HG02840 (cell line): ENCODE measurements at regions not wholly inside any gene's neighbourhood (a gene's known extent, or its start where the extent isn't known, plus 50 kb on each side); places are given as distances from the start of the nearest gene placed in this dataset.

ENCODE experiments used
- ATAC-seq: cut with Tn5 transposase; IDR thresholded peaks from one replicate; pipeline ENCODE4 v1.9.1; 2021; ENCODE audit warnings: mild to moderate bottlenecking, moderate library complexity, moderate number of reproducible peaks; ENCODE audit not compliant: unreplicated experiment, low FRiP score

DNA sequence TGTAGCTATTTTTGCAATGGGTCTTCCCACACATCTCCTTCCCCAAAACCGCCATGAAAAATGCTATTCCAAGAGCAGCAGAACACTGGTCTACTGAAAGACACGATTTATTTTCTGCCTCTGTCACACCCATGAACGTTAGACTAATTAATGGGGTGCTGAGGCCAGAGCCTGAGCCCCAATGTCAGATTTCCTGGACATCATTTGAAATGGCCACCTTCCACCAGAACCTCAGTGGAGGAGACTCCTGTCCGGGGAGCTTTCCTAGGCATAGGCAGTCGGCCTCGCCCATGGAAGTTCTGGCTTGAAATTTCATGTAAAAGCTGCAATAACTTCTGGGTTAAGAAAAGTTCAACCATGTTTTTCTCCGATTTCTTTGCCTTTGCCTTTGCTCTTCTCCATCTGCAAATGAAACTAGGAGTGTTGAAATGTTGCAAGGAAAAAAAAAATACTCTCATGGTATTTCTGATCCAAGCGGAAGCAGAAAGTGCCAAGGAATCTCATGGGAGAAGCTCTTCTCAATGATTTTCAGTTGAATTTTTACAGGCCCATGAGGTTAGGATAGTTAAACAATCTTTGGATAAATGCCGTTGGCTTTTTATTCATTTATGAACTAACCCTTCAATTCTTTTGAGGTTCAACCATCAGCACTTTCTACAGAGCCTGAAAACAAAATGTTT lies 570.8 kb upstream of the MGMT start:
- no peak for ATAC-seq

DNA sequence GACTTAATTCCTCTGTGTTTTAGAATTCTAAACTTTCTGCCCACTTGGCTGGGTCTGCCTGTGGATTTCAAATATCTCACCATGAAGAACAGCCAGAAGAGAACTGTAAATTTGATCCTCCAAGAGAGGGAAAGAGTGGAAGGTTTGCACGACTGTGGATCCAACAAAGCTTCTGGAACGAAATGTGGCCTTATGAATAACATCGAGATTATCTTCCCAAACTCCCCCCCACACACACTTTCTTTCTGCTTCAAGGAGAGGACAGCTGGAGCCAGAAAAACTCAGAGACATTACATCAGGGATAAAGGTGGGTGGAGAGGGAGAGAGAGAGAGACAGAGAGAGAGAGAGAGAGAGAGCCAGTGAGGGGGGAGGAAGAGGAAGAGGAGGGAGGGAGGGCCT lies 570.1 kb upstream of the MGMT start:
- ATAC-seq, result no peak

DNA sequence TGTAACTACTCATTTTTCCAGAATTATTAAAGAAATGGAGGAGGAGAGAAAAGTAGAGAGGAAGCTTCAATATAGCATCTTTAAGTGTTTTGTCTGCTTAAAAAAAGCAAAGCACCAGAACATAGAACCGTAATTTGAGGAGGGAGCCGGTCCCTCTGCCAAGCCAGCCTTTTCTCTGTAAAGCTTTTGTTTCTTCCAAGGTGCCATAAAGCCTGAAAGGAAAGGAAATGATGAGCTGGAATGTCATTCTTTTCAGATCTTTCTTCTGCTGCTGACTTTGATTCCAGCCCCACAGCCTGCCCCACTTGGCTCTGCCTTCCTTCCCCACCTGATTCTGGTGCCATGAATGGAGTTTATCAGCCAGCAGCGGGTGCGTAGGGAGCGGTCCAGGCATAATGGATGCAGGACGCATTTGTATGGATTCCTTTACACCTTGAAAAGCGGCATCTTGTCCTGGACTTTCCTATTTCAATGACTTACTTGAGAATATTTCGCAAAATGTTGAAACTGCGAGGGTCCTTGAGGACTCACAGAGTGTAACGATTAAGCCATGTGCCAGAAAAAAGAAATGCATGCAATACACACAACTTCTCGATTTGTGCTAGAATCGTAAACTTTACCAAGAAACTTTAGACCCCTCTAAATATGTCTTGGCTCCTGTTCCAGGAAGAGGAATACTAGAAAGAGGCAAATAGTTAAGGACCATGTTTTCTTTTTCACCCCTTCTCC lies 569.5 kb upstream of the MGMT start:
- ATAC-seq, result no peak

DNA sequence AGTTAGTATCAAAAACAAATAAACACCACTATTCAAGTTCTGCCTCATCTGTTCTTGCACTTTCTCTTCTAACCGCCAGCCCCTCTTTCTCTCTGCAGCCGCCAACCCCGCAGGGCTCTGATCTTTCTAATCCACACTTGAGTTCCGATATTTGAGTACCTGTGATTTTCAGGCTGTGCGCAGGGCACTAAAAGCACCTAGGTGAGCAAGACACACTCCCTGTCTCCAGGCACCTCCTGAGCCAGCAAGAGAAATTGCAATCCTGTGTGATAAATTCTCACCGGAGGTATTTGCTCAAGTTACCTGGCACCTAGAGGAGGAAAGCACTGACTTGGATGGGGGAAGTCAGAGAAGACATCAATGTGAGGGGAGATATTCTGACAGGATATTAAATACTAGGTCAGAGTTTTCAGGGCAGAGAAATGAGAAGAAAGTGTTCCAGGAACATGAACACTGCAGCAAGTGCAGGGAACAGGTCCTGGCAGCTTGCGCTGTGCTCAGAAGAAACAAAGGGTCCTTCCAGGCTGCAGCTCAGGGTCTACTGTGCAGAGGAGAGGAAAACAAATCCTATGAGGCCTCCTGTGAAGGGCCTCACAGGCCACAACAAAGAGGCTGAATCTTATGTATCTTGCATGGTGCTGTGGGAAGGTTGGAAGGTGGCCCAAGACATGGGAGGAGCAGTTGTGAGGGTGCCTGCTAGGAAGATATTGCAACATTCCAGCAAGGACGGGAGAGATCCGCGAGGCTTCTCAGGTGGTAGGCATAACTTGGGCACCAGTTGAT lies 568.7 kb upstream of the MGMT start:
- no peak for ATAC-seq

DNA sequence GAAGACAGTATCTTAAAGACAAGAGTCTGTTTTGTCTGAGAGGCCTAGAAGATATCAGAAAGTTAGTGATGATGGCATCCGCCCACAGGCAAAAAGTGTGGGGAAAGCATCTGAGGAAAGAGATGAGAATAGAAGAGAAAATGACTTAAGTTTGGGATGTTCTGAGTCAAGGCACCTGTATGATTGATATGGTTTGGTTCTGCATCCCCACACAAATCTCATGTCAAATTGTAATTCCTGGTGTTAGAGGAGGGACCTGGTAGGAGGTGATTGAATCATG lies 568.2 kb upstream of the MGMT start:
- no peak for ATAC-seq

DNA sequence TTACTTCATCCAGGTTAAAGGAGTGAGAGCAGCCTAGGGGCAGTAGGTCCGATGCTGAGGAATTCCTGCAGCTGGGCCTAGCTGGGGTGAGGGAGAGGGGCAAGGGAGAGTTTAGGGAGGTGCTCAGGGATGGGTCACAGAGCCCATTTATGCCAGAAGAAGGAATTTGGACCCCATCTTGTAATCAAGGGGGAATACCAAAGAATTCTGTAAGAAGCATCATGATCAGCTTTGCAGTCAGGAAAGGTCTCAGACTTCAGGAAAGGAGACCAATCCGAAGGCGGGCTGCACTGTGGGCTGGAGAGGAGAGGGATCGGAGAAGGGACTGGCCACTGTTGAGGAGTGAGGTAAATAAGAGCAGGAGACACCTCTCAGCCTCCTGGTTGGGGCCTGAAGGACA lies 566.6 kb upstream of the MGMT start:
- ATAC-seq, result no peak

DNA sequence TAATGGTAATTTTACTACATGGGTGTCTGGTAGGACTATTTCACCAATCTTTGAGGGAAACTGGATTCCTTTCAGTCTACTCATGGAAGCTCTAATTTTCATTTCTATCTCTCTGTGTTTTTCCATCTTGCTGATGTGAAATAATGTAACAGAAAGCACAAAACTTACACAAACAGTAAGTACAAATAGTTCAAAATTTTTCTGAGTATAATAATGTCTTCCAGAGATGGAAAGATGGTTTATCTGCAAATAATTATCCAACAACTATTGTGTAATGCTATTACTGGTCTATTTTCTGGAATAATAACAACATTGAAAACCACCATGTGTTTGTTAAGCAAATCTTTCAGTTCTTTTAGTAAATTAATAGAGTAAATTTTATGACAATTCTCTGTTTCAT lies 565.8 kb upstream of the MGMT start:
- ATAC-seq, result no peak

DNA sequence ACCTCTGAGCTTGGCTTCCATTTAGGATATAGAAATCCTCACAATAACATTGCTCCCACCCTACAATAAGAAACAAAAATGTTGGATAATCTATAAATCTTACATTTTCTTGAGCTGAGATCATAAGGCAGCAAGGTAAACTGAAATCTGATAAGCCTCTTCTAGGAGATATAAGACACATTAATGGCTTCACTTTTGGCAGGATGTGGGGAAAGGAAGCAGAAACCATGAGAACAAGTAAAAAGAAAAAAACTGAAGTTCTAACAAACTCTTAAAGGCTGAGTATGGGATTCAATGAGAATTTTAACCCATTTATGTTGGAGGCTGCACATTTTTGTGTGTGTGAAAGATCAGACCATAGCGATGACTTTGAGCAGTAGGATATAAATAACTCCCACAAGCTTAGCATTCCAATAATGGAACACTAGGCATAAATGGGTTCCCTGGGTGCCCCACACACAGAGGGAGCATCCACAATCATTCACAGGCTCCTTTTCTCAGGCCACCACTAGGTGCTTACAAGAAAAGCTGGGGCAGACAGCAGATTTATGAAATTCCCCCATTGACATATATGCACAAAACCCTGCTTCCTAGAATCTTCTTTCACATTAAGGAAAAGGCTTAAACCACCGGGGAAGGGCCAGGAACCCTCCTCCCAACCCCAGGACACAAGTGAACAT lies 564.9 kb upstream of the MGMT start:
- no peak for ATAC-seq

DNA sequence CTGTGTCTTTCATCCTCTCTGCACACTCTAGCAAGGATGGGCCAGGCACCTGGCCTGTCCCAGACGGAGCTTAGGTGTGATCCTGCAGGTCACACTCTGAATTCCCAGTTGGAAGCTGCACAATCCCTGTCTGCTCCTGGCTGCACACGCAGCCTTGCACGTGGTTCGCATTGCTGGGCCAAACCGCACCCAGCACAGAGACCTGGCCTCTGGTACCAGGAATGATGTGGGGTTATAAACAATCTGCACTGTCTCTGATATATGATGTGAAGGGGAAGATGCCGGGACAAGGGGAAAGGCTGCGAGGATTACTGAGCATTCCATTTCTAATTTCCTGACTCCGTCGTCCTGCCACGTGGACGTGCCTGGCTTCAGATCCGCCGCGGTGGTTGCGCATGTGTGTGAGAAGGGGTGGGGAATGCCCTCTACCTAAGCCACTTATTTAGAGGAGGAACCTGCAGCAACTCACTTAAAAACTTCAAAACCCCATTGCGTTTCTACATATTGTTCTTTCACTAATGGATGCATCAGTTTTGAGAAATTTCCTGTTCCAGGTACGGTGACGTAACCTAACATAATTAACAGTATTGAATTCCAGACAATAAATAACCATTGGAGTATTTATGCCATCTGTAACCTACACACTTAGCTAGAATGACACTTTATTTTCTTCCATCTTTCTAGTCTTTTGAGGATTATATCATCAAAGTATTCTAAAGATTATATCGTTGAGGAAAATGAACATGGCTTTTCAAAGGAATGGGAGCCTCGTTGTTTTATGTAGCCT lies 559.7 kb upstream of the MGMT start:
- ATAC-seq, result no peak

DNA sequence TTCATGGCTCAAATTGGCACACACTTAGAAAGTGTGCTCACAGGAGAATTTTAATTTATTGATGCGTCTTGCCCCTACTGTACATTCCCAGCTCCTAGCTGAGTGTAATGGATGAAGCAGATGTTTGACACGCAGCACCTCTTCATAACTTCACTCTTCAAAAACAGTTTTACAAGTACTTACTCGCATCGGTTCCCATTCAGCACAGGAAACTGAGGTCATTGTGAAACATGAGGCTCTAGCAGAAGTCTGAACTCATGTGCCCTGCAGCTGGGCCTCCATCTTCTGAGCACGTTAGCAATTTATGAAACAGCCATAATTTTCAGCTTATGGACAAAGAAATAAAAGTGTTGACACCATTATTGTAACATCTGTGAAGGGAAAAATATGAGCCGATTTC lies 558.9 kb upstream of the MGMT start:
- no peak for ATAC-seq

DNA sequence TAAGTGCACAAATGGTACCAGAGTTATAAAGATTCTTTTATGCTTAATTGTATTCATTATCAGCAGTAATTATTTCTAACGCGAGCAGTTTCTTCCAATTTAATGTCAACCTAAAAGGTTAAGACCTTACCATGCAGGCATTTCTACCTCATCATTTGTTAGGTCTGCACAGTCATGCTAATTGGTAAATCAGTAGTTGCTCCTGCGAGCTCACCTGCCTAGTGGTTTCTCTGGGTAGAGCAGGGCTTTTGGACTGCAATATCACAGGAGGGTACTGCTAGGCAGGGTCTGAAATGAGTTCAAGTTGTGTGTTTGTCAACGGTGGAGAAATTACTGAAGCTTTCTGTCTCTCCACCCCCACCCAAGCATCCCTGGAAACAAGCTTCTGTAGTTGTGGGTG lies 558.5 kb upstream of the MGMT start:
- no peak for ATAC-seq

DNA sequence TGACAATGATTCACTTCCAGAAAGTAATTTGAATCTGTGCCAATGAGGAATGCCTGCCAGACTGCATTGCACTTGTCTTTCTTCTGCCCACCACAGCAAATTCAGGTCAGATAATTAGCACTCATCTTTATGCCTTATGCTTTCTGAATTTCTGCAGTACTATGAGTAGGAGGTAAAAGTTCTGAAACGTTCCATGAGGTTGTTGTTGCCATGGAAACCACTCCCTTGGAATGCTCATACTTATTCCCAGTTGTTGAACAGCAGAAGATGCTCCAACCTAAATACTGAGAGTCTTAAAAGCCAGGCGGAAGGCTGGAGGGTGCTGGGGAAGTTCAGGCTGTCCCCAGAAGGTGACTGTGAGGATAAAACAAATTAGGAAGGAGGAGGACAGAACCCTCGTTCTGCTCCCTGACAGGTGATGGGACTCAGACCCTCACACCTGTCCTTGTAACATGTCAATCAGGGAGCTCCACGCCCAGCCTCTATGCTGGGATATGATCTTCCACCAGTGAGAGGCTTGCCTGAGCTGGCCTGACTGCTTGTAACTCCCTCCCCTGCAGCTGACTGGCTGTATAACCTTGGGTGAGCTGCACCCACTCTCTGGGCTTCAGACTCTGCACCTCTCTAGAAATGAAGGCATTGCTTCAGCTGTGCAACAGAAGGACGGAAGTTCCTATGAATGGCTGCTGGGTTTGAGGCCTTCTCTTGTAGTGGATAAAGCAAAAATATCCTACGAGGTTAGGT lies 554.3 kb upstream of the MGMT start:
- ATAC-seq, result no peak

DNA sequence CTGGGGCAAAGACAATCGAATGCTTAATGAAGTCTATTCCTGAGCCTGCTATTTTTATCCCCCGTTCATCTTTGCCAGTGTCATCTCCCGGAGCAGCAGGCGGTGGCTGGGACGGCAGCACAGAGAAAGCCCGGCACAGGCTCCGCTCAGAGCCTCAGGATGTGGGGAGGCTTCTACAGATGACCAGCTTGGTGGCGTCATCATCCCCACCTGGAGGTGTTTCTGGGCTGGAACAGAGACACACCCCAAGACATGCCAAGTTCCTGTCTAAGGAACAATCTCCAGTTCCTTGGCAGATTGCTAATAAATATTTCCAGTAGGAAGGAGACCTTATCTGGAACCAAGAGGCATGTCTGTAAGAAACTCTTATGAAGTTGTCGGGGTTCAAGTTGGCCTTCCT lies 552.4 kb upstream of the MGMT start:
- ATAC-seq, result no peak

DNA sequence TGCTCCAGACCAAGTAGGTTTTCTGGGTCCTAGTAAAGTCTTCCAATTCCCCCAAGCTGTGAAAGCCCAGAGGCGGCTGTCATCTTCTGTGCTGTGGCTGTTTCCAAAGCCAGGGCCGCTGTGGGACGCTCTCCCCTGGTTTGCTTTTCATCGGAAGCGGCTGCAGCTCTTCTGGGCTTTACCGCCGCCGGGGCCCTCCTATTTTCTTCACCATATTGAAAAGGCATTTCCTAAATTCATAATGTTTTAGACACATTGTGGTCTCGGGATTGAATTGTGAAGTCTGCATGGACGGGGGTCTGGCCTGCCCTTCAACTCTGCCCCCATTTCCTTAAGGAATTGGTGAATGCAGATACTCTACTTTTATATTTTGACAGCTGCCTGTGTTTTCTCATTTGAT lies 551.4 kb upstream of the MGMT start:
- no peak for ATAC-seq

DNA sequence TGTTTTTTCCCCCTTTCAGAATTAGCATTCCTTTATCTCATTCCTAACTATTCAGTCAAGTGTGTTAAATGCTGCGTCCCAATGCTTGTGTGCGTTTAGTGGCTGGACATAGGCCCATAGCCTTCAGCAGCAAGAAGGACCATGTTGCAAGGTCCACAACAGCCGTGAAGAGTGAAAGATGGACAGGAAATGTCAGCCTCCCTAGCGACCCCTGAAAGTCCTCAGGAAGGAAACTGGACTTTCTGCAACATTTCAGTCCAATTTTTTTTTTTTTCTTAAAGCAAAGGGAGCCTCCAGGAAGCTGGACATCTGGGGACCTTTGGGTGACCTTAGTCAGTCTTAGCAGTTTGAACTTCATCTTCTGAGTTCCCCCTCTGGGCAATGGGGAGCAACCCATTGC lies 550.7 kb upstream of the MGMT start:
- ATAC-seq, result no peak

DNA sequence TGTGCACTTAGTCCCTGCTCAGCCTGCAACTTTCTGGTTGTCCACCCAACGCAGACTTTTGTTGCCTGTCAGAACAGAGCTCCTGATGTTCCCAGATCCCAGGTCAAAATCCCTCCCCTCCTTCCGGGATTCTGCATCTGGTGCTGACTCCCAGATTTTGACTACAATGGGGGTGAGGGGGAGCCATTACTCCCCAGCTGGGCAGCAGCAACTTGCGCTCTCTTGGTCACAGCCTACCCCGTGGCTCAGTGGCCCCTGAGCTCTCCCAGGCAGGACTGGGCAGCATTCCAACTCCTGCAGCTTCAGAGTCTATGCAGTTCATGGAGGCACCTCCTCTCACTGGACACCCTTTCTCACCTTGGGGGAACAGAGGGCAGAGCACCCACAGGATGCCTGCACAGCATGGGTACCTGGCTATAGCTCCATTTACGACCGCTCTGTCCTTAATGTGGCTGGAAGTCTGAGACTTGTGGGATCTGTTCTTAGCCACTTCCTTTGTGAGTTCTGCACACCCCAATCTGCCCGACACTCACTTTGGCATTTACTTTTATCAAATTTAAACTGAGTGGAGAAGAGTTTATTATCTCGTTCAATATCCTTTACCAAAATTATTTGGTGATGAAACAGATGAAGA lies 545.5 kb upstream of the MGMT start:
- ATAC-seq, result no peak

DNA sequence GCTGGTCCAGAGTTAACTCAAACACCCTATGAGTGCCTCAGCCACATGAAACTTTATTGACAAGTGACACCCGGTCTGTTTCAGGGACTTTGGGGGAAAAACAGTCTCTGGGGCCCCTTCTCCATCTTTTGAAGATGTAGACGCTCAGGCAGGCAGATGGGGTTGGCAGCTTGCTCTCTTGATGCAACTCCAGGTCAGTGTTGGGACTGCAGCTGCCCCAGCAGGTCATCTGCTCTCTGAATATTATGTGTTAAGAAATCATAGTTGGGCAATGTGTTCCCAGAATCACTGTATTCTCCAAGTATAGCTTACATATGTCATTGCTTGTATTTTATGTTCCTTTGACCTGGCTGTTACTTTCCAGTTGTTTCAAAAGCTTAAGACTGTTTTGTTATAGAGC lies 544.9 kb upstream of the MGMT start:
- no peak for ATAC-seq

DNA sequence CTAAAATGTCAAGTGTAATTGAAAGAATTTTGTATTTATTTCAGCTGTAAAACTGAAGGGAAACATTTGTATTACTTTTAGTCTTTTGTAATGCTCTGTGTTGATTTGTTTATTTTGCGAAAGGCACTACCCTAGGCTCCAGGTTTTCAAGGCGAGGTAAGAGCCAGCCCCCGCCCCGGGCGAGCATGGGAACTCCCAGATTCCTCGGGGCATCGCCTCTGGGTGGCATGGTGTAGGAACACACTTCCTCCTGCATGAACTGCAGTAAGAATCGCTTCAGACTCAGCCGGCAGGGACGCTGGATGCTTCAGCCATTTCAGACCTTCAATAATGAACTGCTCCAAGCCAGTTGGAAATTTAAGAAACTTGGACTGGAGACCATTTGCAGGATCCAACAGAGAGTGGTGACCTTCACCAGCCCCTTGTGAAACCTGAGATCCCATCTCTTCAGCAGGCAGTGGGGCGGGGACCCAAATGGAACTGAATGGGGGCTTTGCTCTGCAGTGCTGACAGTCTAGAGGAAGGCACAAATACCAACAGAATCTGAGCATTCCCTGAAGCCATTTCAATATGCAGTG lies 544.3 kb upstream of the MGMT start:
- no peak for ATAC-seq

DNA sequence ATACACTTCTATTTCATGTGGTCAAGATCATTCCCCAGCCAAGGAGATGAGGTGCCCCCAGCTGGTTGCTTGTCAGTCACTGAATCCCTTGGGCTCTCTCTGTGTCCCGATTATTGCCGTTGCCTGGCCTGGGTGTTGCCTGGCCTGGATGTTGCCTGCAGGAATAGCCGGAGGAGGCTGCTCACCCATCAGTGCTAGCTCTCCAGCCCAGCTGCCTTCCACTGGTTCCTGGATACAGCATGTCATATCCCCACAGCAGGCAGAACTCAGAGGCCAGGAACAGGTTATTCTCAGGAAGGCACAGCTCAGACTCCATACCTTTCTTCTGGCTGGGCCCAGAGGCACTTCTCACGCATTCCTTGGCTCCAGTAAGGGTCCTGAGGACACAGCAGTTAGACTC lies 542.1 kb upstream of the MGMT start:
- no peak for ATAC-seq
